Activated CD8-positive, alpha-beta memory T cell treated with anti-CD3 and anti-CD28 coated beads, Interleukin-2, amount 50 U/mL, for 4 hours (primary cell): ENCODE measurements at regions not wholly inside any gene's neighbourhood (a gene's known extent, or its start where the extent isn't known, plus 50 kb on each side); places are given as distances from the start of the nearest gene placed in this dataset.

ENCODE experiments used
- DNase-seq: peaks from one replicate; pipeline ENCODE4 v3.0.0-alpha.2; 2020

DNA sequence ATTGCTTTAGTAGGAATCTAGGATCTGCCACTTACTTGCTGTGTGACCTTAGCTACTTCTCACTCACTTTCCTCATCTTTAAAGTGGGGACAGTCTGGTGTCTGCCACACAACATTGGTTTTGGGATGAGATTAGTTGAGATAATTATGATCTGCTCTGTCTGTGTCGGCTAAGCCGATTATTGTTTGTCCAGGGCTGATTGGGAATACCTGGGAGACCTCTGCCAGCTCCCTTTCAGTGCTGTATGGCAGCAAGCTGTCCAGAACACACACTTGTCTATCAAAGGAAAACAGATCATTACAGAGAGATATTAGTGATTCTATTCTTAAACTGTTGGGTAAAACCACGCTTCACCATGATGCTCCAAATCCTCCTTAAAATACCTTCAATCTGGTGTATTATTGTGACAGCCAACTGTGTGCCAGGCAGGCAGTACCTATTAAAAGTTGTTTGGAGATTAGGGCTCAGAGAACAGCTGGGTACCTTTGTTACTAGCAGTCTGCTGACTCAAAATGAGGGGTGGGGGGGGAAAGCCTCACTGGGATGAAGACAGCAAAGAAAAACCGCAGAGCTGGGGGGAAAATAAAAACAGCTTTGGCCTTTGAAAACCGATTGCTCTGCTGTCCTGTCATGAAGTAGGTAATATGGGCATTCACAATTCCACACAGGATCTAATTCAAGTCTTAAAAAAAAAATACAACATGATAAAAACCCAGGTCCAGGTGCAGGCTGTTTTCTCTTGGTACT, 458.4 kb upstream of the C9orf72 start:
- DNase-seq: no peak

DNA sequence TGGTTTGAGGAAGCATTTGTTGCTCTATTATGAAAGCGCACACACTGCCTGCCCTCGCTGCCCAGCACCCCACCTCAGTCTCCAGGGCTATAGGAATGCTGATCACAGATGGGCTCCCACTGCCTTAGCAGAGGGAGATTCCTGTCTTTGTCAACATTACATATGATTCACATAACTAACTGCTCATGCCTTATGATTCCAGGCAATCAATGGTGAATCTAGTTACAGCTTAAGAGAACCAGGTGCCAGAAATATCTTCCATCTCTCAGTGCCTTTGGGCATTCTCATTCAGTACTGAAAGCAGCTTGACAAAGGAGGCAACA, 458.9 kb upstream of the C9orf72 start:
- DNase-seq: no peak

DNA sequence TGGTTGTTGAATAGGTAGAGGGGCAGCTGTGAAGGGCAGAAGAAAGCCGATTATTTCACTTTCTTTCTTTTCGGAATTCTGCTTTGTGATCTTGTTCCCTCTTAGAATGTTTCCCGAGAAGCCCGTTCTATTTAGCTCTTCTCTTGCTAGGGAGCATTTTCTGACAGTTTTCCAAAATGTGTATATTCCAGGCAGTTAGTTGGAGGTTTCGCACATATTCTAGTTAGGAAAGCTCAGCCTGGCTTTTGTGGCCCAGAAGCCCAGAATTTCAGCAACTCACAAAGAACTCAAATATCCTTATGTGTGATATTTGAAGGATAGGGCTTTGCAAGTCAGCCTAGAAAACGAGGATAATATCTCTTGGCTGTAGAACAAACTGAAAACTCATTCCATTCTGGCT, 461.0 kb upstream of the C9orf72 start:
- no peak for DNase-seq

GRCh38 chr9:28037968-28038367, 464.7 kb upstream of the C9orf72 start:
- DNase-seq: no peak

- no peak for DNase-seq
Measured at GRCh38 chr9:28045051-28045450, 471.8 kb upstream of the C9orf72 start.

DNA sequence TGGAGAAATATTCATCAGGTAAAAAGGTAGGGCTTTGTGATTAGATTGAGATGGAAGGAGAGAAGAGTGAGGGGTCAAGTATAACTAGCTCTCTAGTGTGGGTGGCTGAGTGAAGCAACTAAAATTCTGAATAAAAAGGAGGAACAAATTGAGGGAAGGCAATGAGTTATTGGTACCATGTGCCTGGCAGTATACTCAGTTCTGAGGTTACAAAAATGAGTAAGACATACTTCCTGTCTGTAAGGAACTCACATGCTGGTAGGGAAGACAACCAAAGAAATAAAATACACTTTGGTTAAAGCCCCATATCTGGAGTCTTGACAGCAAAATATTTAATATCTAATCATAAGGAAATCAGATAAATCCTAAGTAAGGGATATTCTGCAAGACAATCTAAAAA, 476.8 kb upstream of the C9orf72 start:
- no peak for DNase-seq

DNA sequence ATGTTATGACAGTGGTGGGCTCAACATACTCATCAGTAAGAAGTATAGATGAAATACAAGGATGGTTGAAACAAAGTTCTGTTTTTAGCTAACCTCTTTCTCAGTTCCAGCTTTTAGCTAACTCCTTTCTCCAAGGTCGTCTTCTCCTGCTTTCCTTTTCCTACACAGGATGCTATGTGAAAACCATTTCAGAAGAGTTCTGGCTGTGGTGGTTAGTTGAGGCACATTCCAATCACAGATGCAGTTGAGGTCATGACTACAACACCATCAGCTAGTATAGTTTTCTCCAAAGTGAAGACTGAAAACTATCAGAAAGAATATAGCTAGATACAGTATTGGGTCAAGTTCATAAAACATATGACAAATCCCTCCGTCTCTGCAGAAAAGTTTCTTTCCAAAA, 477.7 kb upstream of the C9orf72 start:
- no peak for DNase-seq

- DNase-seq: no peak
Measured at GRCh38 chr9:28051559-28052503, 478.6 kb upstream of the C9orf72 start.

- DNase-seq: no peak
Measured at GRCh38 chr9:28053096-28053777, 480.0 kb upstream of the C9orf72 start.

GRCh38 chr9:28056006-28056405, 482.7 kb upstream of the C9orf72 start:
- no peak for DNase-seq

GRCh38 chr9:28056466-28056865, 483.2 kb upstream of the C9orf72 start:
- DNase-seq: no peak

DNA sequence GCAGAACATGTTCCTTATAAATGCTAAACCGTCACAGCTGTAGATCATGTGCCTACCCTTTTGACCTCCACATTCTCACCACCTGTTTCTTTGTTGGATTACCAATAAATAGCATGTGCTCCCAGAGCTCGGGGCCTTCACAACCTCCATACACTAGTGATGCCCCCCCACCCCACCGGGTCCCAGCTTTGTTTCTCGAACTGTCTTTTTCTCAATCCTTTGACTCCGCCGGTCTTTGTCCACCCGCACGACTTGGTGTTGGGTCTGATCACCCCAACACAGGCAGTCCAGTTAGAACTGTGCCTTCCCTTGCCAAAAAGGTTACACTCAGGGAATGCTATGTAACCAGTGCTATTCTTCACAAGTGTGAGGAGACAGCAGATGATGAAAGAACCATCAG, 485.9 kb upstream of the C9orf72 start:
- no peak for DNase-seq

- DNase-seq: no peak
Measured at GRCh38 chr9:28064241-28064815, 491.0 kb upstream of the C9orf72 start.

DNA sequence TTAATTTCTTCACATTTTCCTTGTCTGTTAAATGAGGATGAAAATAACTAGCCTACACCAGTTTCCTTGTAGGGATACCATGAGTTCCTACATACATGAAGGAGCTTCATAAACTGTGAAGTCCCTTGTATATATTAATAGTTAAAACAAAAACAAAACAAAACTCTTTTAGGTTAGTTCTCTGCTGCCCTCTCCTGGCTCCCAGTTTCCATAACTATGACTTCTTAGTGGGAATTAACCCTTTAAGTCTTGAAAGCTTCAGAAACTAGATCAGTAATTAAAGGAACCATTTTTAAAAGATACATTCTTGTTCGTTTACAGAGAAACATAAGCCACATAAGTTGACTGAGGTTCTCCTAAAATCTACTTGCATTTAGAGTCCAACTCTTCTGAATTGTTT, 500.0 kb upstream of the C9orf72 start:
- DNase-seq: no peak

GRCh38 chr9:28079677-28080076, 506.4 kb upstream of the C9orf72 start:
- DNase-seq: no peak

DNA sequence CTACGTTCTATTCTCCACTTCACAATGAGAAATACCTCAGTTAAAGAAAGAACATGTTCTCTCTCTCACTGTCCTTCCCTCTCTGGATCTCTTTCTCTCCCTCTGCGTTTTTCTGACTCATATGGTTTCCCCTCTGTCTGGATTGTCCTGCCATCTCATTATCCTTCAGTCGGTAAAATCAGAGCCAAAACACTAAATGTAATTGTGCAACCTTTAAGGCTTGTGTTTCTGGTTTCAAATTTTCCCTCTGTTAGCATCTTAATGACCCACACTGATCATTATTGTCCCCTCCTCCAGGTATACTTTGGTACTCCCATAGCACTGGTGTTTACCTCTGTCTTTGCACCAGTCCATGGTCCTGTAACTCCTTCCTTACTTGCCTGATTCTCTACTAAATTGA, 509.4 kb upstream of the C9orf72 start:
- DNase-seq: no peak

- no peak for DNase-seq
Measured at GRCh38 chr9:28086881-28087280, 513.6 kb upstream of the C9orf72 start.

- DNase-seq: no peak
Measured at GRCh38 chr9:28092981-28093936, 520.0 kb upstream of the C9orf72 start.

- no peak for DNase-seq
Measured at GRCh38 chr9:28101509-28101908, 528.2 kb upstream of the C9orf72 start.

DNA sequence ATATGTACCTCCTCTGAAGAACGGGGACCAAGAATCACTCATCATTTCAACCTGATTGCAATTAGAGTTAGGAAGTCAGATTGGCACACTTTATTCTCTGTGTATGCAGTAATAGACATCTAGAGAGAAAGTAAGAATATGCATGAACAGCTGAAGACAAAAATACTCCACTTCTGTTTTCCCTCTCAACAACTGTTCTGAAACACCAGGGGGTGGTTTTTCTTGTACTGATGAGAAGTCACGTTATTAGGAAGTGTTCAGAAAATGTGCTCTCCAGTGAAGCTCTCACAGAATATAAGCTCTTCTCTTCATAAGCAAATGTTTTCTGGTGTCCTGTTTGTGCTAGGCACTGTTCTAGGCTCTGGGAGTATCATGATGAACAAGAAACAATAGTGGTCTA, 531.7 kb upstream of the C9orf72 start:
- no peak for DNase-seq

DNA sequence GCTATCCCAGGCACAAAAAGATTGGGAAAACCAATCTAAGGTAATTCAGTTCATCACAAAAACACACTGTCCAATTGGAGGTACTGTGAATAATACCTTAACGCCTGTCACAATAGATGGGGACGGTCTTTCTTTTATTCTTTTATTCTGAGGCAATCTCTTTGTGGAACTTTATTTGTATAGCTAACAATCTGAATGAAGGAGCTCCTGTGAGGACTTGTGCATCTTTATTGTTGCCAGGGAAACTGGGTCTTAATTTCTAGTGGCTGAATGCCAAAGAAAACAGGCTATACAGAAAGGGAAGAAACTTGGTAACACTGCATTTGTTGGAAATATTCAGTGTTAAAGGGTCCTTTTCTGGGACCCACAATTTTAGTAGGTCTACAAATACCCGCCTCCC, 546.9 kb upstream of the C9orf72 start:
- DNase-seq: no peak

DNA sequence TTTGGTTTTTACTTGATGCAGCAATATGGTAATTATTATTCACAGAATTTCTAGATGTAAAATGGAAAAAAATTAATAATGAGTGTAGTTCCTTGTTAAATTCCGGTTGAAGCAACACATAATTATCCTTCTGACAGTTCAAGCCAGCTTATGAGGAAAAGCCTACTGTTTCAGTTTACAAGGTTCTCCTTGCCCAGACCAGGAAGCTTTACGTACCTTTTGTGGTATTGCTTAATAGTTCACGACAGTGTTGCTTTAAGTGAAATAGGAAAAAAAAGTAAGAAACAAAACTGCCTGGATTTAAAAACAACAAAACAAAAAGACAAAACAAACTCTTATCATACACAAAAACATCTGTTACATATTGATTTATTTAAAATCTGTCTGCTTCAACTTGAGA, 547.3 kb upstream of the C9orf72 start:
- no peak for DNase-seq
